Ecto neural progenitor cell (in vitro differentiated cells): ENCODE measurements at regions not wholly inside any gene's neighbourhood (a gene's known extent, or its start where the extent isn't known, plus 50 kb on each side); places are given as distances from the start of the nearest gene placed in this dataset.

Experiments
- DNase-seq: peaks from one replicate; pipeline ENCODE4 v3.0.0-alpha.2; 2018; ENCODE audit warnings: low spot score

- DNase-seq: no peak
Measured at GRCh38 chr17:12376276-12376675, 289.4 kb upstream of the MYOCD start.

- no peak for DNase-seq
Measured at GRCh38 chr17:12386225-12386624, 279.5 kb upstream of the MYOCD start.

- DNase-seq: no peak
Measured at GRCh38 chr17:12388226-12388625, 277.5 kb upstream of the MYOCD start.

- no peak for DNase-seq
Measured at GRCh38 chr17:12389421-12389820, 276.3 kb upstream of the MYOCD start.

- no peak for DNase-seq
Measured at GRCh38 chr17:12390631-12391030, 275.1 kb upstream of the MYOCD start.

GRCh38 chr17:12391468-12391867, 274.2 kb upstream of the MYOCD start:
- DNase-seq: no peak

- no peak for DNase-seq
Measured at GRCh38 chr17:12395733-12396354, 269.8 kb upstream of the MYOCD start.

GRCh38 chr17:12398441-12399051, 267.1 kb upstream of the MYOCD start:
- no peak for DNase-seq

- peak; percentile 19 for DNase-seq
Measured at GRCh38 chr17:12402963-12403622, 262.6 kb upstream of the MYOCD start.

GRCh38 chr17:12403881-12404398, 261.8 kb upstream of the MYOCD start:
- DNase-seq: no peak

- peak; percentile 24 for DNase-seq
Measured at GRCh38 chr17:12406623-12407215, 259.0 kb upstream of the MYOCD start.

GRCh38 chr17:12407495-12408252, 258.0 kb upstream of the MYOCD start:
- peak; percentile 31 for DNase-seq

GRCh38 chr17:12409082-12409481, 256.6 kb upstream of the MYOCD start:
- DNase-seq: peak; percentile 14

GRCh38 chr17:12410717-12411116, 255.0 kb upstream of the MYOCD start:
- peak; percentile 34 for DNase-seq

- no peak for DNase-seq
Measured at GRCh38 chr17:12415031-12415430, 250.7 kb upstream of the MYOCD start.

GRCh38 chr17:12421077-12421476, 244.6 kb upstream of the MYOCD start:
- no peak for DNase-seq

- no peak for DNase-seq
Measured at GRCh38 chr17:12421646-12422306, 243.9 kb upstream of the MYOCD start.

GRCh38 chr17:12422651-12423050, 243.0 kb upstream of the MYOCD start:
- DNase-seq: no peak

GRCh38 chr17:12423337-12423736, 242.4 kb upstream of the MYOCD start:
- DNase-seq: no peak

- DNase-seq: no peak
Measured at GRCh38 chr17:12429116-12429515, 236.6 kb upstream of the MYOCD start.

- DNase-seq: no peak
Measured at GRCh38 chr17:12431188-12431587, 234.5 kb upstream of the MYOCD start.

GRCh38 chr17:12438212-12438611, 227.5 kb upstream of the MYOCD start:
- DNase-seq: no peak
